GM12878 (cell line): ENCODE measurements at regions not wholly inside any gene's neighbourhood (a gene's known extent, or its start where the extent isn't known, plus 50 kb on each side); places are given as distances from the start of the nearest gene placed in this dataset.

Source experiments
- ATAC-seq: fragments of 200-7000 bp; cut with Tn5 transposase; 3 replicates; pipeline ENCODE4 v1.9.1; 2020; ENCODE audit warnings: mild to moderate bottlenecking, moderate library complexity
- BruUV-seq: library from RNA; stranded (reverse); fragments of 400-500 nt; replicated peaks from 2 replicates; lab custom pipeline; 2021; lab: Mats Ljungman, UMichigan
- CTCF ChIA-PET: fragments of 300-600 bp; sonication (Branson Sonifier 250); formaldehyde crosslinking; extraction: SDS; loops from one replicate; lab custom pipeline; 2021; ENCODE audit warnings: inconsistent platforms; lab: Yijun Ruan, JAX
- POLR2A ChIA-PET: fragments of 350-600 bp; formaldehyde crosslinking; extraction: SDS; loops from one replicate; lab custom pipeline; 2021; ENCODE audit warnings: inconsistent platforms; lab: Charles Lee
- RAD21 ChIA-PET: fragments of 300-600 bp; sonication (Branson Sonifier 250); formaldehyde crosslinking; loops from one replicate; lab custom pipeline; 2023; ENCODE audit warnings: antibody characterized with exemption; ENCODE audit not compliant: unreplicated experiment; lab: Charles Lee
- SMC1A ChIA-PET: fragments of 300-600 bp; sonication (Branson Sonifier 250); formaldehyde crosslinking; loops from one replicate; lab custom pipeline; 2023; ENCODE audit not compliant: unreplicated experiment, uncharacterized antibody; lab: Charles Lee
- DNase-seq: peaks from one replicate; pipeline ENCODE4 v3.0.0-alpha.2; 2011; ENCODE audit warnings: low read depth, low spot score
- FAIRE-seq: peaks from 3 replicates; lab custom pipeline; 2011; peaks lifted over from hg19 to GRCh38; lab: Jason Lieb, UNC
- H2AFZ ChIP-seq: 2 replicates; pipeline ENCODE4 v1.6.0; 2011; ENCODE audit warnings: low read depth, low read length, control low read depth; ENCODE audit not compliant: control insufficient read depth
- H3K27ac ChIP-seq: 2 replicates; pipeline ENCODE4 v1.5.1; 2011; ENCODE audit warnings: control low read depth; ENCODE audit not compliant: control insufficient read depth, insufficient read depth
- H3K27me3 ChIP-seq, 2 experiments: replicated peaks in 1 of 2; 2 replicates each; pipeline versions ENCODE4 v1.6.0 to v1.6.1; 2011; ENCODE audit warnings: low read length in 1 of 2; ENCODE audit not compliant: control insufficient read depth in 2 of 2, insufficient read depth in 2 of 2
- H3K36me3 ChIP-seq, 2 experiments: 2 replicates each; pipeline ENCODE4 v1.5.1; 2011; ENCODE audit warnings: low read length in 1 of 2; ENCODE audit not compliant: control insufficient read depth in 2 of 2, insufficient read depth in 2 of 2
- H3K4me1 ChIP-seq: 2 replicates; pipeline ENCODE4 v1.6.1; 2011; ENCODE audit warnings: mild to moderate bottlenecking, low read length, moderate library complexity, mixed read lengths; ENCODE audit not compliant: control insufficient read depth, insufficient read depth
- H3K4me2 ChIP-seq: 2 replicates; pipeline ENCODE4 v1.6.0; 2011; ENCODE audit warnings: control low read depth; ENCODE audit not compliant: control insufficient read depth, insufficient read depth
- H3K4me3 ChIP-seq: fragments of 200-600 bp; sonication (generic); 2 replicates; pipeline ENCODE4 v1.5.1; 2016
- H3K79me2 ChIP-seq: 2 replicates; pipeline ENCODE4 v1.6.0; 2011; ENCODE audit warnings: low read length; ENCODE audit not compliant: control insufficient read depth, insufficient read depth
- H3K9ac ChIP-seq: 2 replicates; pipeline ENCODE4 v1.8.0; 2011; ENCODE audit warnings: low read length, control low read depth, mixed read lengths; ENCODE audit not compliant: control insufficient read depth, insufficient read depth
- H3K9me3 ChIP-seq: replicated peaks from 3 replicates; pipeline ENCODE4 v1.5.1; 2011; ENCODE audit warnings: mild to moderate bottlenecking, low read length; ENCODE audit not compliant: control insufficient read depth, insufficient read depth
- H4K20me1 ChIP-seq: 2 replicates; pipeline ENCODE4 v1.6.0; 2011; ENCODE audit not compliant: control insufficient read depth, insufficient read depth
- ATF3 ChIP-seq: IDR thresholded peaks from 2 replicates; pipeline ENCODE4 v1.6.1; 2011; ENCODE audit warnings: low read depth, mild to moderate bottlenecking, low read length, moderate library complexity, borderline replicate concordance; ENCODE audit errors: extremely low read depth
- BCLAF1 ChIP-seq: fragments of 450-650 bp; IDR thresholded peaks from 2 replicates; pipeline ENCODE4 v1.6.1; 2017; ENCODE audit warnings: antibody characterized with exemption, mild to moderate bottlenecking, moderate library complexity
- CEBPZ ChIP-seq: fragments of 150-350 bp; IDR thresholded peaks from 2 replicates; pipeline ENCODE4 v1.6.1; 2016; ENCODE audit warnings: low read depth, low read length
- DPF2 ChIP-seq: fragments of 450-650 bp; IDR thresholded peaks from 2 replicates; pipeline ENCODE4 v1.6.1; 2017; ENCODE audit warnings: mild to moderate bottlenecking
- KAT2A ChIP-seq: conservative IDR thresholded peaks from 2 replicates; pipeline ENCODE4 v1.6.1; 2011; ENCODE audit warnings: low read depth, low read length; ENCODE audit not compliant: control insufficient read depth
- NFYA ChIP-seq: IDR thresholded peaks from 2 replicates; pipeline ENCODE4 v1.6.1; 2011; ENCODE audit warnings: low read depth, mild to moderate bottlenecking, low read length, improper control_type of control experiment, borderline replicate concordance
- SIX5 ChIP-seq: IDR thresholded peaks from 2 replicates; pipeline ENCODE4 v1.6.1; 2011; ENCODE audit warnings: mild to moderate bottlenecking, low read depth, low read length, moderate library complexity; ENCODE audit not compliant: severe bottlenecking
- USF1 ChIP-seq: IDR thresholded peaks from 2 replicates; pipeline ENCODE4 v1.6.1; 2011; ENCODE audit warnings: borderline replicate concordance, low read depth, mild to moderate bottlenecking, moderate library complexity, mixed read lengths, low read length; ENCODE audit not compliant: insufficient read depth; ENCODE audit errors: extremely low read length
- ZNF622 ChIP-seq: fragments of 450-650 bp; IDR thresholded peaks from 2 replicates; pipeline ENCODE4 v1.6.1; 2017; ENCODE audit warnings: mild to moderate bottlenecking, inconsistent platforms
- WGBS: methylation state at CpG from one replicate; pipeline ENCODE4 v1.1.6; 2016; ENCODE audit warnings: low lambda C conversion rate; ENCODE audit not compliant: insufficient replicate concordance, insufficient coverage; ENCODE audit errors: missing lambda C conversion rate; 5-methylcytosine and 5-hydroxymethylcytosine counted together
- in situ Hi-C: fragments of 300-500 bp; cut with MboI; formaldehyde crosslinking; loops from 9 replicates; pipeline ENCODE4 v1.14.3; 2018; ENCODE audit warnings: mixed read lengths
- intact Hi-C: fragments of 100-400 bp; cut with micrococcal nuclease; formaldehyde crosslinking; loops from one replicate; pipeline ENCODE4 v1.14.2; 2022; ENCODE audit not compliant: unreplicated experiment

- no peak overlapping the region for H3K4me3 ChIP-seq
- ChIA-PET SMC1A (no interaction called here), RAD21 (no interaction called here), CTCF (no interaction called here), POLR2A (no interaction called here)
- no peaks in the 10 kb centered on the region for H3K36me3 ChIP-seq
- in situ Hi-C loops (no loop called here), intact Hi-C loops (no loop called here)
- FAIRE-seq = no peak
- TF ChIP-seq DPF2 = no peak
- no peaks in the 10 kb centered on the region for H3K9me3 ChIP-seq
- no peak overlapping the region for H3K27ac ChIP-seq
- H3K79me2 ChIP-seq = no peaks in the 10 kb centered on the region
- H3K27me3 ChIP-seq = no peaks in the 10 kb centered on the region
- H4K20me1 ChIP-seq = no peaks in the 10 kb centered on the region
- ATAC-seq = no peak
- no TSS peak for BruUV-seq
- WGBS = 20% methylated on average over 2 of the region's 2 CpGs
- no peaks in the 10 kb centered on the region for H3K4me1 ChIP-seq
- H3K9ac ChIP-seq = no peak overlapping the region
- no peak for DNase-seq
- no peak overlapping the region for H2AFZ ChIP-seq
- no peak overlapping the region for H3K4me2 ChIP-seq
Observed at GRCh38 chr21:20822666-20823065, 175.5 kb upstream of the NCAM2 start.

- Histone ChIP-seq H3K4me3 (no peak overlapping the region), H3K27me3 (no peaks in the 10 kb centered on the region), H3K9me3 (no peaks in the 10 kb centered on the region; the same call in 2 of the 3 replicates), H3K36me3 (no peaks in the 10 kb centered on the region), H2AFZ (no peak overlapping the region), H4K20me1 (no peaks in the 10 kb centered on the region), H3K79me2 (no peaks in the 10 kb centered on the region), H3K4me1 (no peaks in the 10 kb centered on the region), H3K4me2 (no peak overlapping the region), H3K27ac (no peak overlapping the region), H3K9ac (no peak overlapping the region)
- WGBS = 0% methylated on average over 2 of the region's 2 CpGs
- ATAC-seq (no peak), FAIRE-seq (no peak), DNase-seq (no peak)
- intact Hi-C loops (no loop called here), in situ Hi-C loops (no loop called here)
- TF ChIP-seq ZNF622 (no peak), USF1 (no peak), CEBPZ (no peak), DPF2 (no peak), NFYA (no peak), ATF3 (no peak), BCLAF1 (no peak), KAT2A (no peak), SIX5 (no peak)
- RAD21 ChIA-PET = no interaction called here
- CTCF ChIA-PET = no interaction called here
- POLR2A ChIA-PET = no interaction called here
- no TSS peak for BruUV-seq
- SMC1A ChIA-PET = interaction anchor here (1.2 kb wide), 1 partner anchor 10 kb away, joined by 3 read pairs; no protein-coding TSS in a partner anchor
Observed at GRCh38 chr21:20852866-20853265, 145.3 kb upstream of the NCAM2 start.
